GM12872 (cell line): ENCODE measurements at regions not wholly inside any gene's neighbourhood (a gene's known extent, or its start where the extent isn't known, plus 50 kb on each side); places are given as distances from the start of the nearest gene placed in this dataset.

Experiments
- TF ChIP-seq, protein P1 (sequence below): IDR thresholded peaks from 3 replicates; pipeline ENCODE4 v1.5.1; 2011; ENCODE audit warnings: low read depth, mild to moderate bottlenecking, low read length, moderate library complexity; ENCODE audit not compliant: insufficient read depth

DNA sequence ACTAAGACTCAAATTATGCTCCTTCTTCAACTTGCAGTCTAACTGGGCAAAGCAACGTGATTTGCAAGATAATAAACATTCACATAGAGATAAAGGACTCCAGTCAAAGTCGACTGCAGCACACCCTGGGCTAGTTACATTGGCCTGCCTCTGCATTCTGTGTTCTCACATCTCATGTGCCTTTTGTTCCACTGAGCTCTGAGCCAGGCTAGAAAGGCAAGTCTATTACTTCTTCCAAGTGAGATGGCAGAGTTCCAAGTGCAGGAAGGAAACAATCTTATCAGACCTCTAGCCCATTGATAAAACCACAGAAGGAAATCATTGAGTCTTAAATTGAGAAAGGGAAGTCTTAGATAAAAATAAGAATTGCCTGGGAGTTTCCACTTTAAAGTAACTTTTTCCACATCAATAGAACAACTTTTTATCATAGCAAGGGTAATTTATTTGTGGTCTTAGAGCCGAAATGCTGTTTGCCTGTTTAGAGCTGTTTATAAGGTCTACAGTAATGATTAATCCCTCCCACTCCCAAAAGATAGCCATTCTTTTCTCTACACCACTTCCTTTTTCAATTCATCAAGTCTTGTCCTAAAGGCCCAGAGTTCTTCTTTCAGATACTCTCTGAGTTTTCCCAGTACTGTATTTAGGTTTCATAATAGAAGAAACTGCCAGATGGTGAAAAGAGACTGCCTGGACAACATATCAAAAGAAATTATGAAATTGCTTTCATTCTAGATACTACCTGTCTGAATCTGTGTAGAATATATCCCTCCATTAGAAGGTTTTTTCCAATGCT, 200.2 kb downstream of the GUCY2F start:
- TF ChIP-seq, protein P1, sequence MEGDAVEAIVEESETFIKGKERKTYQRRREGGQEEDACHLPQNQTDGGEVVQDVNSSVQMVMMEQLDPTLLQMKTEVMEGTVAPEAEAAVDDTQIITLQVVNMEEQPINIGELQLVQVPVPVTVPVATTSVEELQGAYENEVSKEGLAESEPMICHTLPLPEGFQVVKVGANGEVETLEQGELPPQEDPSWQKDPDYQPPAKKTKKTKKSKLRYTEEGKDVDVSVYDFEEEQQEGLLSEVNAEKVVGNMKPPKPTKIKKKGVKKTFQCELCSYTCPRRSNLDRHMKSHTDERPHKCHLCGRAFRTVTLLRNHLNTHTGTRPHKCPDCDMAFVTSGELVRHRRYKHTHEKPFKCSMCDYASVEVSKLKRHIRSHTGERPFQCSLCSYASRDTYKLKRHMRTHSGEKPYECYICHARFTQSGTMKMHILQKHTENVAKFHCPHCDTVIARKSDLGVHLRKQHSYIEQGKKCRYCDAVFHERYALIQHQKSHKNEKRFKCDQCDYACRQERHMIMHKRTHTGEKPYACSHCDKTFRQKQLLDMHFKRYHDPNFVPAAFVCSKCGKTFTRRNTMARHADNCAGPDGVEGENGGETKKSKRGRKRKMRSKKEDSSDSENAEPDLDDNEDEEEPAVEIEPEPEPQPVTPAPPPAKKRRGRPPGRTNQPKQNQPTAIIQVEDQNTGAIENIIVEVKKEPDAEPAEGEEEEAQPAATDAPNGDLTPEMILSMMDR, result no peak

DNA sequence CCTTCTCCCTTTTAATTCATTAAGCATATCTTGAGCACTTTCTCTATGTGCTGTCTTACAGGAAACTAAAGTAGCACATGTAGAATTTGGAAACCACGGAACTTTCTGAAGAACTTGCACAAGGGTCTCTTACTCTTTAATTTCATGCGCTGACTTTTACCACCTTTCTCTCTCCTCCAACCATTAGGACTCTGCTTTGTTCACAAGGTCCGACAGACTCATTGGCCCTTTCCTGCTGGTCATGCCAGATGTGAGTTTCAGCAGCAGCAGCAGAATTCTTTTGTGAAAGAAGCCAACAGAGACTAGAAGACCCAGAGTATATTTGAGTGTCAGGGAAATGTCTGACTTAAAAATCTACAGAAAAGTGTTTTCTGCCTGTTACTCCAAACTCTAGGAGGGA, 207.1 kb downstream of the GUCY2F start:
- TF ChIP-seq, protein P1, result no peak

DNA sequence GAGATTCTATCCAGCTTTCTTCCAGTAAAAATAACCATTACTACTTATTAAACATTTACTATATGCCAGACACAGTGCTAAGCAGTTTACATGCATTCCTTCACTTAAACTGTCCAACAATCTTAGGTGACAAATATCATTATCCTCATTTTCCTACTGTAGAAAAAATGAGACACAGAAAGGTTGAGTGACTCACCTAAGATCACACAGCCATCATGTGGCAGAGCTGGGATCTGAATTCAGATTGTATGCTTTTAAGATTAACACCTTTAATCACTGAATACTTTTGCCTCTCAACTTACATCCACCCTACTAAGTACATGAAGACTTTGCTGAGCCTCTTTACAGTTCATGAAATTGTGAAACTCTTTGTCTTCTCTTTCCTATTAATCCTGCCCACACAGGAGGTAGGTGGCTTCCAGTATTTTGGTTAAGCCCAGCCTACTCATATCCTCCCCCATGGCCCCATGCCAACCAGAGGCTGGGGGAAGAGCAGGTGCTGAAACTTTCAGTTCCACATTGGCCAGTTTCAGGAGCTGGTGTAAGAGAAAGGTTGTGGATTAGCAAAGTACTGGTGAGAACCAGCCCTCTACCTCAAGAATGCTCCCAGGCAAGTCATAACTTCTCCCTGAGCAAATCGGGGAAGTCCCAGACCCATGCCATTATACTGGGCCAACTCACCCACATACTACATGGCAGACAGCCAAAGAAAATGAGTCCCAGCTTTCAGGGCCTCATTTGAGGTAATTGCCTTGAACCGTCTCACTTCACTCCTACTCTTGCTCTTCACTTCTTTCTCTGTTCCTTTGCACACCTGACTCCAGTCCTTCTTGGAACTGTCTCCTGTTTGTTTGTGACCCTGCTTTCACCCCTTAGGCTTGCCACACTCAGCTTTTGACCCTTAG, 211.1 kb downstream of the GUCY2F start:
- TF ChIP-seq, protein P1, result no peak

DNA sequence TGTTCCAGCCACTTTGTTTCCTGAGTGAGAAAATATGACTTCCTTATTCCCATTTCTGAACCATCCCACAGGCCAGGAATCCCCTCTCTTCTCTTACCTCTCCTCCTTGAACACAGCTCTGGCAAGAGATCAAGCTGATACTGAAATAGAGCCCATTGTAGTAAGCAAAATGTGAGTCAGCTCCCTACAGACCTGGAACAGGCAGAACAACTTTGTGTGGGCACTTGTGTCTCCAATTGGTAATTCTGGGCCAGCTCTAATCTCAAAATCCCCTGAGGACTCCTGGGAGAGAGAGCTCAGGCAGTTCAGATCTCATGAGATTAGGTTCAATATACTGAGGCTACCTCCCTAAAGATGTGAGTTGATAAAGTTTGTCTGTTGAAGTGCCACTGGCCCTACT, 213.5 kb downstream of the GUCY2F start:
- TF ChIP-seq, protein P1, result no peak

DNA sequence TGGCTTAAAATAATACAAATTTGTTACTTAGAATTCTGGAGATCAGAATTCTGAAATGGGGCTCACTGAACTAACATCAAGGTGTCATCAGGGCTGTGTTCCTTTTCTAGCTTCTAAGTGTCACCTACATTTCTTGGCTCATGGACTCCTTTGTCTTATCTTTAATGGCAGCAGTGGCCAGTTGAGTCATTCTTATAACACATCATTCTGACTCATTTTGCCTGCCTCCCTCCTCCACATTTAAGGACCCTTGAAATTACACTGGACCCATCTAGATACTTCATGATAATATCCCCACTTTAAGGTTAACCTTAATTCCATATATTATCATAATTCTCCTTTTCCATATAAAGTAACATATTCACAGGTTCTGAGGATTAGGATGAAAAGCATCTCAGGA, 215.9 kb downstream of the GUCY2F start:
- TF ChIP-seq, protein P1, result no peak

DNA sequence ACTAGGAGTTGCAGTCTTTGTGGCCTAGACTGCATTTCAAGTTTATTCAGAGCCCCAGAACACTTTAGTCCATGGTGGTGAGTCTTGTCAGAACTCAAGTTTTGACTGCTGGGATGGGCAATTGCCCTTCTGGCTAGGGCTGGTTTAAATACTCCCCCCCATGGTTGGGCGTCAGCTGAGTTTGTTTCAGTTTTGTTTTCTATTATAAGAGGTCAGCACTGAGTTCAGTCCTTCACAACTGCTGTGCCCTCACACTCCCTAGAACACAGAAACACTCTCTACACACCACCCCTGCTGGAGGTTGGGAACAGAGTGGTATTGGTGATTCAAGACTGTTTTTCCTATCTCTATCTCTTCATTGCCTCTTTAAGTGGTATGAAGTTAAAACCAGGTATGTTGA, 217.0 kb downstream of the GUCY2F start:
- TF ChIP-seq, protein P1, result no peak

DNA sequence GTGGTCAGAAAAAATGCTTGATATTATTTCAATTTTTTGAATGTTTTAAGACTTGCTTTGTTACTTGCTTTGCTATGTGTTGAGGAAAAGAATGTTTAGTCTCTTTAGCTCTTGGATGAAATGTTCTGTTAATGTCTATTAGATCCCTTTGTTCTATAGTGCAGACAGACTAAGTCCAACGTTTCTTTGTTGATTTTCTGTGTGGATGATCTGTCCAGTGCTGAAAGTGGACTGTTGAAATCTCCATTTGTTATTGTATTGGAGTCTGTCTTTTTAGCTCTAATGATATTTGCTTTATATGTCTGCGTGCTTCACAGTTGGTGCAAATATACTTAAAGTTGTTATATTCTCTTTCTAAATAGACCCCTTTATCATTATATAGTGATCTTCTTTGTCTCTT, 220.6 kb downstream of the GUCY2F start:
- TF ChIP-seq, protein P1, result no peak
